WI38 (cell line): ENCODE measurements at regions not wholly inside any gene's neighbourhood (a gene's known extent, or its start where the extent isn't known, plus 50 kb on each side); places are given as distances from the start of the nearest gene placed in this dataset.

Experiments
- H3K4me3 ChIP-seq: 2 replicates; pipeline ENCODE4 v1.5.1; 2011; ENCODE audit warnings: low read depth, mild to moderate bottlenecking, control low read depth, low read length
- TF ChIP-seq, protein P1 (sequence below): IDR thresholded peaks from 2 replicates; pipeline ENCODE4 v1.5.1; 2012; ENCODE audit warnings: low read depth, mild to moderate bottlenecking, control low read depth, low read length

GRCh38 chr6:43849844-43850243, 79.8 kb downstream of the VEGFA start:
- TF ChIP-seq, protein P1, sequence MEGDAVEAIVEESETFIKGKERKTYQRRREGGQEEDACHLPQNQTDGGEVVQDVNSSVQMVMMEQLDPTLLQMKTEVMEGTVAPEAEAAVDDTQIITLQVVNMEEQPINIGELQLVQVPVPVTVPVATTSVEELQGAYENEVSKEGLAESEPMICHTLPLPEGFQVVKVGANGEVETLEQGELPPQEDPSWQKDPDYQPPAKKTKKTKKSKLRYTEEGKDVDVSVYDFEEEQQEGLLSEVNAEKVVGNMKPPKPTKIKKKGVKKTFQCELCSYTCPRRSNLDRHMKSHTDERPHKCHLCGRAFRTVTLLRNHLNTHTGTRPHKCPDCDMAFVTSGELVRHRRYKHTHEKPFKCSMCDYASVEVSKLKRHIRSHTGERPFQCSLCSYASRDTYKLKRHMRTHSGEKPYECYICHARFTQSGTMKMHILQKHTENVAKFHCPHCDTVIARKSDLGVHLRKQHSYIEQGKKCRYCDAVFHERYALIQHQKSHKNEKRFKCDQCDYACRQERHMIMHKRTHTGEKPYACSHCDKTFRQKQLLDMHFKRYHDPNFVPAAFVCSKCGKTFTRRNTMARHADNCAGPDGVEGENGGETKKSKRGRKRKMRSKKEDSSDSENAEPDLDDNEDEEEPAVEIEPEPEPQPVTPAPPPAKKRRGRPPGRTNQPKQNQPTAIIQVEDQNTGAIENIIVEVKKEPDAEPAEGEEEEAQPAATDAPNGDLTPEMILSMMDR = no peak
- no peak overlapping the region for H3K4me3 ChIP-seq

DNA sequence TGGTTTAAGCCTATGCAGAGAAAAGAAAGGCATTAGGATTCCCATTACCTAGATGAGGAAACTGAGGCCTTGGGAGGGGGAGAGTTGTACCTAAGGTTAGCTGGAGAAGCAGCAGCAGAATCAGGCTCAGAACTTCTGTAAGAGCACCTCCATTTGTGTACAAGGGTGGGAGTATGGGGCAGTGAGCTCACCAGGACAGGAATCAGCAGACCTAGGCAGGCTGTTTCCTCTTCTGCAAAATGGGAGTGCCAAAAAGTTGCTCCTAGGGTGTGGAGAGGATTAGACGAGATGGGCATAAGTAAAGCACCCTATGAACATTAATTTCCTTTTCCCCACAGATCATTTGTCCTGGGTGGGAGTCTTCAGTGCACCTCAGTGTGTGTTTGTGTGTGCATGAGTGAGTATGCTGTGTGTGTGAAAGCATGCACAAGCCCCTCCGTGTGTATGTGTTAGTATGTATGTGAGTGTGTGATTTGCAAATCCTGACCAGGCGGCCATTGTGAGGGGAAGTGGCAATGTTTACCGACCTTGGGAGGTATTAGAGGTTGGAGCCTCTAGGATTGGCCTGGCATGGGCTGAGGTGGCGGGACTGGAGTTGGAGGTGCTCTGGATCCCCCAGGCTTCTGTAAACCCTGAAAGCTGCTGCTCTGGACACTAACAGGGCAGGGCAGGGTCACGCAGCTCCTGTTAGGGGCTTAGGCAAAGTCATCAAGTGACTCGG, 78.8 kb downstream of the VEGFA start:
- TF ChIP-seq, protein P1 = no peak
- H3K4me3 ChIP-seq = no peak overlapping the region

DNA sequence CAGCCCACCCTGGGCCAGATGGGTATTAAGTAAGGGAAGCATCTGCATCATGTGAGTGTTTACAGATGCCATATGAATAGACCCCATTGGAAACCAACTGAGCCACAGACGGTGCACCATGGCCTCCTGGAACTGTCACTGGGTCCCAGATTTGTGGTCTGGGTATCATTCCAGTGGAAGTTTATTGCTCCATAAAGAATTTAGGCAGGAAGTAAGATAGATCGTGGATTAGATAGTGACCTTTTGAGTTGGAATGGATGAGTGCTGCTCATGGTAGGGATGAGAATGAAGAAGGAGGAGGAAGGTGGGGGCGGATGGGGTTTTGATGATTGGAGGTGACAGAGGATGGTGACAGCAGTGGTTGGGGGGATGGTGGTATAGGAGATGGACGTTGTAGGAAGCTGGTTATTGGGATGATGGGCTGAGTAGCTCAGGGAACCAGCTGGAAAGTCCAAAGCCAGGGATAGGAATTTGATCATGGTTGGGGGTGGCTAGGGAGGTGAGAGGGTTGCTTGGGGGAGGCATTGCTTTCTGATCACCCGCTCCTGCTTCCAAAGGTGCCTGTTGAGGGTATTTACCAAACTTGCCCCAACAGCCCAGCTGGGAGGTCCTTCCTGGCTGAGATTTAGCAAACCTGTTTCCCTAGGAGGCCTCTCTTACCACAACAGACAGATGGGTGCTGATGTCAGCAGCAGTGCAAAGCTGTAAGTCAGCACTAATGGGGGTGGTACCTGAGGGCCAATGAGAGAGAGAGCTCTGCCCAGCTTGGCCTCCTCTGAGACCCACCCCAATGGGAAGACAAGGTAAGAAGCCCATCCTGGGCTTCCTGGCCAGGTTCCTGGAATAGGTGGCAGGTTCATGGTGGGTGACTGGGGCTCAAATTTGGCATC, 78.0 kb downstream of the VEGFA start:
- TF ChIP-seq, protein P1 = no peak
- H3K4me3 ChIP-seq = no peak overlapping the region

GRCh38 chr6:43846556-43846955, 76.5 kb downstream of the VEGFA start:
- no peak overlapping the region for H3K4me3 ChIP-seq
- TF ChIP-seq, protein P1 = no peak

DNA sequence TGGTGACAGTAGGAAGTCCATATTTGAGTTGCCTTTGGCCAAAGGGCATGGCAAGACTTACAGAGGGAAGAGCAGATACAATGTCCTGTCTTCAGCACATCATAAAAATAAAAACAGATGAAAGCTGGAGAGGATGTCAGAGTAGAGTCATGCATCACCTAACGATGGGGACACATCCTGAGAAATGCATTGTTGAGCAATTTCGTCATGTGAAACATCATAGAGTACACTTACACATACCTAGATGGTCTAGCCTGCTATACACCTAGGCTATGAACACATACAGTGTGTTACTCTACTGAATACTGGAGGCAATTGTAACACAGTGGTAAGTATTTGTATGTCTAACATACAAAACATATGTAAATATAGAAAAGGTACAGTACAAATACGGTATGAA, 75.6 kb downstream of the VEGFA start:
- TF ChIP-seq, protein P1 = no peak

DNA sequence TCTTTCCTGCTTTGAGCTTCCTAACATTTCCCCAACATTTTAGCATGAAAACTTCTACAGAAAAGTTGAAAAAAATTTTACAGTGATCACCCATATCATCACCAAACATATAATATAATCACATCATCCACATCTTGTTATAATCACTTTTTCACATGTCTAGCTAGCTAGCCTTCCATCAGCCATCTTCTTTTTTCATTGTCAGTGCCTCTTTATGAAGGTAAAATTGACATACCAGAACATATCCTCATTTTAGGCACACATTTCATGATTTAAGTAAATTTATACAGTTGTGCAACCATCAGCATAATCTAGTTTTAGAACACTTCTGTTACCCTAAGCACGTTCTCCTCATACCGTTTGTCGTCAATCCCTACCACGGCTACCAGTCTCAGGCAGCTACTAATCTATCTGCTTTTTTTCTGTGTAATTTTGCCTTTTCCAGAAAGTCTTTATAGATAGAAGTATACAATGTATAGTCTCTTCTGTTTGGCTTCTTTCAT, 73.7 kb downstream of the VEGFA start:
- no peak overlapping the region for H3K4me3 ChIP-seq
- TF ChIP-seq, protein P1 = no peak

More for the DNA sequence above, 75.6 kb downstream of the VEGFA start:
- H3K4me3 ChIP-seq = no peak overlapping the region
